Tibial nerve (tissue), 4 donors: ENCODE measurements at regions not wholly inside any gene's neighbourhood (a gene's known extent, or its start where the extent isn't known, plus 50 kb on each side); places are given as distances from the start of the nearest gene placed in this dataset.

Source experiments
- EP300 ChIP-seq, 2 donors: sonication (generic); formaldehyde crosslinking; IDR thresholded peaks; one replicate each; pipeline ENCODE4 v1.6.1; 2017; ENCODE audit warnings: antibody characterized with exemption in 2 of 2, mild to moderate bottlenecking in 1 of 2
- TF ChIP-seq, protein P1 (sequence below), 5 experiments: fragments of 200-600 bp in 3 of 5; fragments of 450-650 bp in 2 of 5; sonication (generic) in 3 of 5; IDR thresholded peaks; one replicate each; pipeline ENCODE4 v1.5.1; 2016 to 2019; ENCODE audit warnings: antibody characterized with exemption in 5 of 5, mild to moderate bottlenecking in 3 of 5, moderate library complexity in 2 of 5

DNA sequence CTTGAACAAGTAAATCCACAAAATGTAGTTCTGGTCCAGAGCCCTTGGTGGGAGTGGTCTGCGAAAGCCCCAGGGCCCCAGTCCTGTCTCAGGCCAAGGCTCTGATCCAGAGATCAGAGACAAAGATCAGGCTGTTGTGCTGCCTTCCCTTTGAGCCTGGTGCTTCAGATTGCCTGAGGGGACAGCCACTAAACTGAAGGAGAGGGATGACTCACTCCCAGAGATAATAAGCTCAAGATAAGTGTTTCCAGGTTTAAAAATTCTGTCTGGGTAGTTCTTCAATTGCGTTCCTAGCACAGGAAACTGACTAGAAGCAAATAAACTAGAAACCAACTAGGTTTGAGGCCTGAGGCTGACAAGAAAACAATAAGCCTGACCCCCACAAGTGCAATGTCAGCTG lies 190.2 kb downstream of the RAMP3 start:
- TF ChIP-seq, protein P1, sequence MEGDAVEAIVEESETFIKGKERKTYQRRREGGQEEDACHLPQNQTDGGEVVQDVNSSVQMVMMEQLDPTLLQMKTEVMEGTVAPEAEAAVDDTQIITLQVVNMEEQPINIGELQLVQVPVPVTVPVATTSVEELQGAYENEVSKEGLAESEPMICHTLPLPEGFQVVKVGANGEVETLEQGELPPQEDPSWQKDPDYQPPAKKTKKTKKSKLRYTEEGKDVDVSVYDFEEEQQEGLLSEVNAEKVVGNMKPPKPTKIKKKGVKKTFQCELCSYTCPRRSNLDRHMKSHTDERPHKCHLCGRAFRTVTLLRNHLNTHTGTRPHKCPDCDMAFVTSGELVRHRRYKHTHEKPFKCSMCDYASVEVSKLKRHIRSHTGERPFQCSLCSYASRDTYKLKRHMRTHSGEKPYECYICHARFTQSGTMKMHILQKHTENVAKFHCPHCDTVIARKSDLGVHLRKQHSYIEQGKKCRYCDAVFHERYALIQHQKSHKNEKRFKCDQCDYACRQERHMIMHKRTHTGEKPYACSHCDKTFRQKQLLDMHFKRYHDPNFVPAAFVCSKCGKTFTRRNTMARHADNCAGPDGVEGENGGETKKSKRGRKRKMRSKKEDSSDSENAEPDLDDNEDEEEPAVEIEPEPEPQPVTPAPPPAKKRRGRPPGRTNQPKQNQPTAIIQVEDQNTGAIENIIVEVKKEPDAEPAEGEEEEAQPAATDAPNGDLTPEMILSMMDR (IDR thresholded peaks at IDR 0.05), result no peak
- no peak for TF ChIP-seq EP300 (IDR thresholded peaks at IDR 0.05)
